DLD1 (cell line): ENCODE measurements at regions not wholly inside any gene's neighbourhood (a gene's known extent, or its start where the extent isn't known, plus 50 kb on each side); places are given as distances from the start of the nearest gene placed in this dataset.
"Not testable (repeated sequence)": the region's sequence is repeated elsewhere in the genome, so short reads cannot be mapped to it uniquely, and the experiment has no call there.

Experiments
- in situ Hi-C: cut with HindIII; loops from 2 replicates; pipeline ENCODE4 v1.10.0; 2017; ENCODE audit warnings: low sequenced_read_pairs

GRCh38 chr10:56298941-56299340 lies 62.1 kb downstream of the ZWINT start:
- in situ Hi-C loops: no loop called here

- in situ Hi-C loops: no loop called here
These were observed 64.4 kb downstream of the ZWINT start for GRCh38 chr10:56296618-56297017.

GRCh38 chr10:56288403-56288802 lies 72.7 kb downstream of the ZWINT start:
- in situ Hi-C loops: no loop called here

GRCh38 chr10:56286096-56286495 lies 75.0 kb downstream of the ZWINT start:
- in situ Hi-C loops: no loop called here

GRCh38 chr10:56279270-56279669 lies 81.8 kb downstream of the ZWINT start:
- in situ Hi-C loops: no loop called here

- in situ Hi-C loops: no loop called here
These were observed 91.9 kb downstream of the ZWINT start for GRCh38 chr10:56269181-56269580.

GRCh38 chr10:56266120-56266519 lies 94.9 kb downstream of the ZWINT start:
- in situ Hi-C loops: no loop called here

GRCh38 chr10:56258991-56259390 lies 102.1 kb downstream of the ZWINT start:
- in situ Hi-C loops: no loop called here

- in situ Hi-C loops: no loop called here
These were observed 102.7 kb downstream of the ZWINT start for GRCh38 chr10:56258378-56258777.

- in situ Hi-C loops: no loop called here
These were observed 105.8 kb downstream of the ZWINT start for GRCh38 chr10:56255298-56255697.

GRCh38 chr10:56240471-56240870 lies 120.6 kb downstream of the ZWINT start:
- in situ Hi-C loops: no loop called here

- in situ Hi-C loops: no loop called here
These were observed 129.6 kb downstream of the ZWINT start for GRCh38 chr10:56231436-56231835.

- in situ Hi-C loops: no loop called here
These were observed 138.8 kb downstream of the ZWINT start for GRCh38 chr10:56222237-56222636.

GRCh38 chr10:56212951-56213350 lies 148.1 kb downstream of the ZWINT start:
- in situ Hi-C loops: no loop called here

- in situ Hi-C loops: no loop called here
These were observed 179.5 kb downstream of the ZWINT start for GRCh38 chr10:56181607-56182006.

- in situ Hi-C loops: no loop called here
These were observed 182.8 kb downstream of the ZWINT start for GRCh38 chr10:56178210-56178609.

- in situ Hi-C loops: not testable (repeated sequence)
These were observed 206.0 kb downstream of the ZWINT start for GRCh38 chr10:56155091-56155513.

- in situ Hi-C loops: no loop called here
These were observed 214.3 kb downstream of the ZWINT start for GRCh38 chr10:56146806-56147205.

- in situ Hi-C loops: no loop called here
These were observed 218.8 kb downstream of the ZWINT start for GRCh38 chr10:56142092-56142728.

GRCh38 chr10:56139405-56139804 lies 221.7 kb downstream of the ZWINT start:
- in situ Hi-C loops: no loop called here

- in situ Hi-C loops: no loop called here
These were observed 225.2 kb downstream of the ZWINT start for GRCh38 chr10:56135828-56136227.

- in situ Hi-C loops: no loop called here
These were observed 237.8 kb downstream of the ZWINT start for GRCh38 chr10:56123247-56123646.

- in situ Hi-C loops: no loop called here
These were observed 244.4 kb downstream of the ZWINT start for GRCh38 chr10:56116684-56117083.
